Keratinocyte (primary cell): ENCODE measurements at regions not wholly inside any gene's neighbourhood (a gene's known extent, or its start where the extent isn't known, plus 50 kb on each side); places are given as distances from the start of the nearest gene placed in this dataset.

Experiments used
- DNase-seq: peaks from one replicate; pipeline ENCODE4 v3.0.0-alpha.2; 2011; ENCODE audit warnings: low read depth, missing footprints, low spot score
- FAIRE-seq: peaks from 2 replicates; lab custom pipeline; 2011; peaks lifted over from hg19 to GRCh38; lab: Jason Lieb, UNC
- H2AFZ ChIP-seq: 2 replicates; pipeline ENCODE4 v1.6.0; 2012; ENCODE audit warnings: low read length, control low read depth, inconsistent platforms; ENCODE audit not compliant: control insufficient read depth
- H3K27ac ChIP-seq: 2 replicates; pipeline ENCODE4 v1.5.1; 2011; ENCODE audit warnings: low read length; ENCODE audit not compliant: control insufficient read depth, insufficient read depth
- H3K27me3 ChIP-seq: 3 replicates; pipeline ENCODE4 v1.6.0; 2011; ENCODE audit warnings: low read length; ENCODE audit not compliant: control insufficient read depth, insufficient read depth; ENCODE audit errors: extremely low read depth
- H3K36me3 ChIP-seq, 2 experiments: 2 replicates in 1 of 2; 3 replicates in 1 of 2; pipeline ENCODE4 v1.5.1; 2011; ENCODE audit warnings: low read length in 2 of 2, mild to moderate bottlenecking in 1 of 2; ENCODE audit not compliant: control insufficient read depth in 2 of 2, insufficient read depth in 2 of 2; ENCODE audit errors: extremely low read depth in 1 of 2
- H3K4me1 ChIP-seq: 3 replicates; pipeline ENCODE4 v1.5.1; 2011; ENCODE audit warnings: low read length; ENCODE audit not compliant: control insufficient read depth, insufficient read depth; ENCODE audit errors: extremely low read depth
- H3K4me2 ChIP-seq: 3 replicates; pipeline ENCODE4 v1.6.0; 2011; ENCODE audit warnings: low read depth, low read length; ENCODE audit not compliant: control insufficient read depth, insufficient read depth; ENCODE audit errors: extremely low read depth
- H3K4me3 ChIP-seq, 3 experiments: fragments of 200-600 bp in 1 of 3; sonication (generic) in 1 of 3; 2 replicates in 2 of 3; 3 replicates in 1 of 3; pipeline ENCODE4 v1.5.1; 2011 to 2016; ENCODE audit warnings: low read length in 3 of 3, mild to moderate bottlenecking in 3 of 3, control low read depth in 2 of 3, inconsistent platforms in 1 of 3, low read depth in 1 of 3, mixed read lengths in 1 of 3, mixed run types in 1 of 3, moderate library complexity in 1 of 3; ENCODE audit not compliant: control insufficient read depth in 2 of 3, insufficient read depth in 2 of 3; ENCODE audit errors: extremely low read depth in 1 of 3
- H3K79me2 ChIP-seq: 2 replicates; pipeline ENCODE4 v1.6.0; 2012; ENCODE audit warnings: low read length; ENCODE audit not compliant: control insufficient read depth, insufficient read depth
- H3K9ac ChIP-seq: 3 replicates; pipeline ENCODE4 v1.6.0; 2011; ENCODE audit warnings: low read length; ENCODE audit not compliant: control insufficient read depth, insufficient read depth; ENCODE audit errors: extremely low read depth
- H3K9me1 ChIP-seq: 3 replicates; pipeline ENCODE4 v1.6.0; 2011; ENCODE audit warnings: low read length; ENCODE audit not compliant: control insufficient read depth, insufficient read depth; ENCODE audit errors: extremely low read depth
- H3K9me3 ChIP-seq: 2 replicates; pipeline ENCODE4 v1.5.1; 2012; ENCODE audit warnings: low read depth, low read length; ENCODE audit not compliant: control insufficient read depth
- H4K20me1 ChIP-seq: 3 replicates; pipeline ENCODE4 v1.6.0; 2011; ENCODE audit warnings: low read length; ENCODE audit not compliant: control insufficient read depth, insufficient read depth; ENCODE audit errors: extremely low read depth
- CTCF ChIP-seq, 3 experiments: IDR thresholded peaks in 1 of 3; conservative IDR thresholded peaks in 1 of 3; optimal IDR thresholded peaks in 1 of 3; 2 replicates in 2 of 3; 3 replicates in 1 of 3; pipeline versions ENCODE3 to v1.5.1; 2011; ENCODE audit warnings: low read length in 3 of 3, mild to moderate bottlenecking in 3 of 3, moderate library complexity in 2 of 3, control low read depth in 1 of 3, inconsistent platforms in 1 of 3; ENCODE audit not compliant: insufficient read depth in 2 of 3; ENCODE audit errors: extremely low read depth in 1 of 3
- EZH2 ChIP-seq: IDR thresholded peaks from one replicate; pipeline ENCODE4 v1.6.1; 2012; ENCODE audit warnings: inconsistent platforms, mild to moderate bottlenecking, low read length, moderate library complexity
- dilution Hi-C: fragments of 300-500 bp; cut with MboI; formaldehyde crosslinking; loops from one replicate; pipeline ENCODE4 v1.7.0; 2020; ENCODE audit warnings: low sequenced_read_pairs; ENCODE audit not compliant: extremely low pct_ligation_motif_present

GRCh38 chr1:56399326-56399725 lies 180.0 kb downstream of the PLPP3 start:
- no peaks in the 10 kb centered on the region for H3K9me3 ChIP-seq
- H2AFZ ChIP-seq, result no peak overlapping the region
- dilution Hi-C loops, result no loop called here
- H3K4me1 ChIP-seq, result no peaks in the 10 kb centered on the region
- H3K79me2 ChIP-seq, result no peaks in the 10 kb centered on the region
- no peak overlapping the region for H3K4me2 ChIP-seq
- no peaks in the 10 kb centered on the region for H3K36me3 ChIP-seq
- H4K20me1 ChIP-seq, result no peaks in the 10 kb centered on the region
- H3K4me3 ChIP-seq, result no peak overlapping the region
- DNase-seq, result no peak
- no peaks in the 10 kb centered on the region for H3K27me3 ChIP-seq
- no peak for FAIRE-seq
- no peaks in the 10 kb centered on the region for H3K9me1 ChIP-seq
- H3K9ac ChIP-seq, result no peak overlapping the region
- H3K27ac ChIP-seq, result no peak overlapping the region
- TF ChIP-seq EZH2 (no peak), CTCF (optimal IDR thresholded peaks at IDR 0.05 in 1 of 3, IDR thresholded peaks at IDR 0.05 in 1 of 3, conservative IDR thresholded peaks at IDR 0.05 in 1 of 3; ENCODE audit: extremely low read depth in 1 of 3, insufficient read depth in 2 of 3, low read length in 3 of 3) (no peak)

- no peaks in the 10 kb centered on the region for H4K20me1 ChIP-seq
- H3K27me3 ChIP-seq, result no peaks in the 10 kb centered on the region
- H3K36me3 ChIP-seq, result no peaks in the 10 kb centered on the region
- no peaks in the 10 kb centered on the region for H3K9me1 ChIP-seq
- DNase-seq (no peak), FAIRE-seq (no peak)
- H2AFZ ChIP-seq, result no peak overlapping the region
- no peaks in the 10 kb centered on the region for H3K79me2 ChIP-seq
- H3K9ac ChIP-seq, result no peak overlapping the region
- TF ChIP-seq EZH2 (no peak), CTCF (optimal IDR thresholded peaks at IDR 0.05 in 1 of 3, IDR thresholded peaks at IDR 0.05 in 1 of 3, conservative IDR thresholded peaks at IDR 0.05 in 1 of 3; ENCODE audit: extremely low read depth in 1 of 3, insufficient read depth in 2 of 3, low read length in 3 of 3) (no peak)
- no peak overlapping the region for H3K4me2 ChIP-seq
- H3K9me3 ChIP-seq, result no peaks in the 10 kb centered on the region
- dilution Hi-C loops, result no loop called here
- H3K27ac ChIP-seq, result no peak overlapping the region
- no peak overlapping the region for H3K4me3 ChIP-seq
- no peaks in the 10 kb centered on the region for H3K4me1 ChIP-seq
Observed at GRCh38 chr1:56397811-56398231, 181.5 kb downstream of the PLPP3 start.
